ENCODE measurements at regions not wholly inside any gene's neighbourhood (a gene's known extent, or its start where the extent isn't known, plus 50 kb on each side); places are given as distances from the start of the nearest gene placed in this dataset.

GRCh38 chrX:16511796-16512776, 137.9 kb upstream of the S100G start:
- DNase-seq (ENCODE audit: low spot score) = no peak

DNA sequence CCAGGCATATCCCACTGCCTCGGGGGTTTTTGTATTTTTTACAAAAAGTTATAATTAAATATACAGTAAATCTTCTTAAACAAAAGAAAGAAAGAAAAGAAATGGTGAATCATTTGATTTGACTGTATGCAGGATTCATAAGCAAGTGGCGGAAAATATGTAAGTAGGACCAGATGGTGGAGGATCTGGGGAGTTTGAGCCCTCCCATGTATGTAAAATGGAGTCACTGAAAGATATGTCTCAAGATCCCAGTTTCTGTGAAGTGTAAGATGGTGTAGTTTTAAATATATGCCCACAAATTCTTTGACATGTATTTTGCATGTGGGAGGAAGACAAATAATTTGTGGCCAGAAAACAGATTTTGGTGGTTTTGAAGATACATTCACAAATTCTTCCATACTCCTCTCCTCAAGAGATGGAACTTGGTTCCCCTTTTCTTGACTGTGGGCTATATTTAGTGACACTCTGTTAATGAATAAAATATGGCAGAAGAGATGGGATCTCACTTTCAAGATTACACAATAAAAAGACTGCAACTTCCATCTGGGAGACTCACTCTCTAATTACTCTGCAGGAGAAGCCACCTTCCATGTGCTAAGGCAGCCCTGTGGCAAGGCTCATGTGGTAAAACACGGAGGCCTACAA, 133.6 kb upstream of the S100G start:
- DNase-seq (ENCODE audit: low spot score) = no peak

- DNase-seq (ENCODE audit: low spot score) = no peak
These were observed 132.8 kb upstream of the S100G start for GRCh38 chrX:16517039-16517605.

GRCh38 chrX:16518131-16518530, 131.8 kb upstream of the S100G start:
- no peak for DNase-seq (ENCODE audit: low spot score)

DNA sequence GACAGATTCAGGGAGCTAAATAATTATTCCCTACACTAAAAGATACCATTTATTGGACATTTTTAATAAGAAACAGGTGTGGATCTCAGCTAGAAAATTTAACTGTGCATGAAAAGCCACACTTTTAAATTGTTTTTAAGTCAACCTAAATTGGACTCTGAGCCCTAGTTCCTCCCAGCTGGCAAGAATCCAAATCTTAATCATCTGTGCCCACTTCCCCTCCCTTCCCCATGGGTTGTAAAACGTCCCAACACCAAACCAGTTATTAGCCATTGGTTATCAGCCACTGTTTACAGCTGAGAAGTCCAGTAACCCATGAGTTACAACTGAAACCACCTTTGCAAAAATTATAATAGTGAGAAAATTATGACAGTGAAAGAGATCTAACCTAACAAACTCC, 125.6 kb upstream of the S100G start:
- no peak for DNase-seq (ENCODE audit: low spot score)

DNA sequence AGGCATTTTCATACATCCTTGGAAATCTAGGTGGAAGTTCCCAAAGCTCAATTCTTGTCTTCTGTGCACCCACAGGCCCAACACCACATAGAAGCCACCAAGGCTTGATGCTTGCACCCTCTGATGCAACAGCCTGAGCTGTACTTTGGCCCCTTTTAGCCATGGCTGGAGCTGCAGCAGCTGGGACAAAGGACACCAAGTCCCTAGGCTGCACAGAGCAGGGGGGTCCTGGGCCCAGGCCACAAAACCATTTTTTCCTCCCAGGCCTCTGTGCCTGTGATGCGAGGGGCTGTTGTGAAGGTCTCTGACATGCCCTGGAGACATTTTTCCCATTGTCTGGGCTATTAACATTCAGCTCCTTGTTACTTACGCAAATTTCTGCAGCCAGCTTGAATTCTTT, 124.0 kb upstream of the S100G start:
- no peak for DNase-seq (ENCODE audit: low spot score)

- DNase-seq (ENCODE audit: low spot score) = no peak
These were observed 121.3 kb upstream of the S100G start for GRCh38 chrX:16528620-16529019.

Data from pons (tissue), 1 donor.